ENCODE measurements at regions not wholly inside any gene's neighbourhood (a gene's known extent, or its start where the extent isn't known, plus 50 kb on each side); places are given as distances from the start of the nearest gene placed in this dataset.
A peak's percentile ranks its signal among the peaks of the same experiment; 100 is the strongest.

DNA sequence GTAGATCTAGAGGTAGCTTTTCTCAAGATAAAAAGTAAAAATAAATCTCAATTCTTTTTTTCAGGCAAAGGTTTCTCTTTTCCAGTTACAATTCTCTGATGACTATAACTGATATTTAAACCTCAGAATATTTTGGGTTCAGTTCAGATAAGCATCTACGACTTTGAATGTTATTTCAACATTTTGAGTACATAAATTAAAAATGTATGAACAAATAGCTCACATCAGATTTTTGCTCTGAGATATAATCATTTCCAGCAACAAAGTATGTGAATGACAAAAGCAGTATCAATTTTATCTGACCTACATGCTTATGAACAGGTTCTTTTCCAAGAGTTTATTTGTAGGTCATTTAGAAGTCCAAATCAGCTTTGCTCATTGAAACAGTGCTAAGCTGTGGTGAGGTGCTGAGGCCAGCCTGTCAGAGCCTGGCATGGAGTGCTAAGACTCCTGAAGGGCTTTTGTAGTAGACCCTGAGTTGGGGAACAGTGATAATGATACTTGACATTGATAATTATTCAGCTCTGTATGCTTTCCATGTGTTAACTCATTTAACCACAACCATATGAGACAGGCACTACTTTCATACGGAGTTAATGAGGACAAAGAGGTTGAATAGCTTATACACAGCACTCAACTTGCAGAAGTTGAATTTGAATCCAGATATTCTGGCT, 205.0 kb upstream of the DCN start:
- peak; percentile 16 for FAIRE-seq
- TF ChIP-seq, protein P1, sequence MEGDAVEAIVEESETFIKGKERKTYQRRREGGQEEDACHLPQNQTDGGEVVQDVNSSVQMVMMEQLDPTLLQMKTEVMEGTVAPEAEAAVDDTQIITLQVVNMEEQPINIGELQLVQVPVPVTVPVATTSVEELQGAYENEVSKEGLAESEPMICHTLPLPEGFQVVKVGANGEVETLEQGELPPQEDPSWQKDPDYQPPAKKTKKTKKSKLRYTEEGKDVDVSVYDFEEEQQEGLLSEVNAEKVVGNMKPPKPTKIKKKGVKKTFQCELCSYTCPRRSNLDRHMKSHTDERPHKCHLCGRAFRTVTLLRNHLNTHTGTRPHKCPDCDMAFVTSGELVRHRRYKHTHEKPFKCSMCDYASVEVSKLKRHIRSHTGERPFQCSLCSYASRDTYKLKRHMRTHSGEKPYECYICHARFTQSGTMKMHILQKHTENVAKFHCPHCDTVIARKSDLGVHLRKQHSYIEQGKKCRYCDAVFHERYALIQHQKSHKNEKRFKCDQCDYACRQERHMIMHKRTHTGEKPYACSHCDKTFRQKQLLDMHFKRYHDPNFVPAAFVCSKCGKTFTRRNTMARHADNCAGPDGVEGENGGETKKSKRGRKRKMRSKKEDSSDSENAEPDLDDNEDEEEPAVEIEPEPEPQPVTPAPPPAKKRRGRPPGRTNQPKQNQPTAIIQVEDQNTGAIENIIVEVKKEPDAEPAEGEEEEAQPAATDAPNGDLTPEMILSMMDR (IDR thresholded peaks at IDR 0.05; ENCODE audit: insufficient read depth, missing control alignments): no peak

DNA sequence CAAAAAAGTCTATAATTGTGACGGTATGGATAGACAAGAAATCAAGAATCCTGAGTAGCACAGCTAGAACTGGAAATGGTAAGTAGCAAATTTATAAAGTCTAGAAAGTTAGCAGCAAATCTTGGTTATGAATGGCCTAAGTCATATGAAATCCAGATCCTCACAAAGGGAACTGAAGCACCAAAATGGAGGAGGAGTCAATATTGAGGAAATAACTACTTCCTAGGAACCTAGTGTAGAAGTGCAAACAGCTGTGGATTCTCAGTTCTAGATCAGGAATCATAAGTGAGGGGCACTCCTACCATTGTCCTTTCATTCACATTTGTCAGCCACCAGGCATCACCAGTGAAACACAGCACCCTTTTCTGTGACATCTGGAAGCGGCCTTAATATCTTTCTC, 202.2 kb upstream of the DCN start:
- TF ChIP-seq, protein P1 (IDR thresholded peaks at IDR 0.05; ENCODE audit: insufficient read depth, missing control alignments): no peak
- DNase-seq (ENCODE audit: insufficient read length, low spot score) (no peak), FAIRE-seq (no peak)

More for the DNA sequence above, 205.0 kb upstream of the DCN start:
- no peak for DNase-seq (ENCODE audit: insufficient read length, low spot score)

DNA sequence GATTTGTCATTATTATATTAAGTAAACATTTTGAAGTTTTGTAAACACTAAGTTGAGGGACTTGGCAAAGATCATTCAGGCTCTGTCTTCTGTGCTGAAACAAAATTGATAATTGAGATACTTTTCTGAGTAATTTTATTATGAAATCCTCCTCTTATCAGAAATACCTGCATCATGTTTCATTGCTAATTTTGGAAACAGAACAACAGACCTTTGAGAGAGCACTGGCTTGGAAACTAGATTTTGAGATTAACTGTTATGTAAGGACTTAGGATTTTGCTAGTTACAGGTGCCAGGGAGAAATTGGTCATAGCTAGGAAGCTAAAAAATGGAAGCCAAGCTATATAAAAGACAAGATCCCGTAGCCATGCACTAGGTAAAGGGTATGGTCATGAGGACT, 201.7 kb upstream of the DCN start:
- DNase-seq (ENCODE audit: insufficient read length, low spot score) (no peak), FAIRE-seq (no peak)
- TF ChIP-seq, protein P1 (IDR thresholded peaks at IDR 0.05; ENCODE audit: insufficient read depth, missing control alignments): no peak

DNA sequence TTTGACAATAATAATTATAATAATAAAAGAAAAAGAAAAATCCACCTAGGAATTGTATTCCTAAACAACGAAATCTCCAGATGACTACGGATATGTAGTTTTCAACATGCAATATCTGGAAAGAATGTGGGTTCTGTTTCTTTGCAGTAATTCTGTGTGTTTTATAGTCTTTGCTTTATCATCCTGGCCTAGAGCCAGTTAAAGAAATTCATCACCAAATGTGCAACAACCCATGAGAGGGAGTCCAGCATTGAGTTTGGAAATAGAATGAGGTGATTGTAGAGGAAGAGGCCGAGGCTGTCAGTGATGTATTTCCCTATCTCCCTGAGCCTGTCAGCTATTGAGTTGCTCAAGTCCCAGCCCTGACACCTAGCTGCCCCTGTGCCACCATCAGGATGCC, 200.5 kb upstream of the DCN start:
- FAIRE-seq (no peak), DNase-seq (ENCODE audit: insufficient read length, low spot score) (no peak)
- TF ChIP-seq, protein P1 (IDR thresholded peaks at IDR 0.05; ENCODE audit: insufficient read depth, missing control alignments): no peak

DNA sequence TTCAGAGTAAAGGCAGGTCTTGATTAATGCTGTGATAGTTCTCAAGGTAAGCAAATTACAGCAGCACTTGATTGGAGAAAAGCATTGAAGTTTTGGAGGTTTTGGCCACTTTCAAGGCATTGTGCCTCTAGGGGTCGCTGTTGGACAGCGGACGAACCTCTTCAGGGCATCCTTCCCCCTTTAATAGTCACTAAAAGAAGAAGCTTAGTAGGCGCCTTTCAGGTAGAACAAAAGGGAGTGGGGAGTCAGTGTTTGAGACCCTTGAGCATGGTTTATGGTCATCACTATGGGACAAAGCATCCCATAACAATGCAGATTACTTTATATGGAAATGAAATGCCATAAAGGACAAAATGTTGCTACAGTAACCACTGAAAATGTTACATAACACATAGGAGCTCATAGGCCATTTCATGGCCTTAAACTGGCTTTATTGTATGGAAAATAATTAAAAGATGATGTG, 199.5 kb upstream of the DCN start:
- no peak for DNase-seq (ENCODE audit: insufficient read length, low spot score)
- FAIRE-seq: peak; percentile 91
- TF ChIP-seq, protein P1 (IDR thresholded peaks at IDR 0.05; ENCODE audit: insufficient read depth, missing control alignments): peak; percentile 92

DNA sequence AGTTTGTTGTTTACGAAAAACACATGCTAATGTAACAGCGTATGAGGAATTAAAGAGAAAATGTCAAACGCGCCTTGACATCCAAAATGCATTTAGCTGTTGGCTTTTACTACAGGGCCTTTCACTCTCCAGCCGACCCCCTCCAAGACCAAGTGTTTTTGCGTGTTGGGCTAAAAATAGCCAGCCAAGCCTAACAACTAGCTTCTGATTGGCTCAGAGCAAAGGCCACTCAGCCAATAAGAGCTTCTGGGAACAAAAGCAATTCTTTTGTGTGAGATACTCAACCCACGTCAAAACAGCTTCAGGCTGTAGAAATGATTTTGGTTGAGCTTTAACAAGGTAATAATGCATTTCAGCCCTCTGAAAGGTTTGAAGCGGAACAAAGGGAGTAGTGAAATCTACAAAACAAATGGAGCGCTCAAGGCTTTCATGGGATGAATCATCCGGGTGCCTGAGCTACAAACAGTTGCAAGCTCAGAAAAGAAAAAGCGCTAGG, 198.7 kb upstream of the DCN start:
- peak; percentile 66 for FAIRE-seq
- TF ChIP-seq, protein P1 (IDR thresholded peaks at IDR 0.05; ENCODE audit: insufficient read depth, missing control alignments): no peak
- no peak for DNase-seq (ENCODE audit: insufficient read length, low spot score)

DNA sequence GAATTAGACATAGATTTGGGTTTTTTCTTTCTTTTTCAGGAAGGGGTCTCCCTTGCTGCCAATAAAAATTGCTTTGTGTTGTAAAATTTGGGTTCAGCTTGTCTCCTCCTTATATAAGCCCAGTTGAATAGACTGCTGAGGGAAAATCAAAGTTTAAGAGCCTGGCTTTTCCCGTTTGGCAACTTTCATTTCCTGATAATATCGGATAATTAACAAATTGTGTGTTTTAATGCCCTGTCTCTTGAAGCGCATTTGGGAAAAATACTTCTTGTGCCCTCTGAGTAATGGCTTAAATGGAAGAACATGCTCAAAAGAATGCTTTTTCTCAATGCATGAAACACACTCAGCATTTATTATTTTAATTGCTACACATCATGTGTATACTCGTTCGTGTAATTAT, 198.0 kb upstream of the DCN start:
- no peak for FAIRE-seq

More for the DNA sequence above, 198.0 kb upstream of the DCN start:
- TF ChIP-seq, protein P1 (IDR thresholded peaks at IDR 0.05; ENCODE audit: insufficient read depth, missing control alignments): no peak
- DNase-seq (ENCODE audit: insufficient read length, low spot score): no peak

All from D721Med (cell line).